ENCODE measurements at regions not wholly inside any gene's neighbourhood (a gene's known extent, or its start where the extent isn't known, plus 50 kb on each side); places are given as distances from the start of the nearest gene placed in this dataset.
"Not testable (repeated sequence)": the region's sequence is repeated elsewhere in the genome, so short reads cannot be mapped to it uniquely, and the experiment has no call there.

DNA sequence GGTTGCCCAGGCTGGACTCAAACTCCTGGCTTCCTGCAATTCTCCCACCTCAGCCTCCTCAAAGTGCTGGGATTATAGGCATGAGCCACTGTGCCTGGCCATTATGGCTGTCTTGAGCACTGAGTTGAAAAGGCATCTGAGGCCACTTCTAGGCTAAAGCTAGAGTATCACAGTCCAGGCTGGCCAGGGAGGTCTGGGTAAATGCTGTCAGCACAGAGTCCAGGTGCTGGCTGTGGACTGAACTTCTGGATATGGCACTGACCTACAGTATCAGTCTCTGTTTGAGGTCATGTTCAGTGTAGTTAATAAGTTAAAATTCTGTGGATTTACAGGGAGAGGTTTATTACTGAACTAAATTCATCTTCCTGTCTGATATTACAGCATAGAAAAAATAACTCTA, 222.5 kb upstream of the TOM1L1 start:
- Histone ChIP-seq H3K9me3 (no peaks in the 10 kb centered on the region), H3K4me1 (no peaks in the 10 kb centered on the region), H3K36me3 (no peaks in the 10 kb centered on the region), H3K4me3 (no peak overlapping the region), H3K27ac (no peak overlapping the region), H3K27me3 (no peaks in the 10 kb centered on the region)
- TF ChIP-seq POLR2A (IDR thresholded peaks at IDR 0.05) = no peak
- no peak for DNase-seq
- intact Hi-C loops (cut with DNase I) = no loop called here

DNA sequence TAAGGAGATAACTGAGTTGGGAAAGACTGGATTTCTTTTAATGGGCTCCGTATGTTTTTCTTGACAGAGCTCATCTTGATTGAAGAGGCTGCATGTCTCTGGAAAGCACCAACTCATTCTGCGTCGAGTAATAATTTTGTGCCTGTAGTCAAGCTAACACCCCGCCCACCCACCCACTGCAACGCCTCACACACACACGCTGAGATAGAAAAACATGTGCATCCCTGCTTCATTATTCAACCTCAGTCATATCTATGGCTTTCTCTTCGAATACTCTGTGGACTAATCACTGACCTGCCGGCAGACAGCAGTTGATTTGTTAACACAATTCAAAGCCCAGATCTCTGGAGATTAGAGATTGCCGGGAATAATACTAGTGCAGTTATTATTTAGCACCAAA, 220.2 kb upstream of the TOM1L1 start:
- H3K36me3 ChIP-seq = no peaks in the 10 kb centered on the region
- H3K27me3 ChIP-seq = no peaks in the 10 kb centered on the region
- TF ChIP-seq POLR2AphosphoS5 (IDR thresholded peaks at IDR 0.05) (no peak), EP300 (IDR thresholded peaks at IDR 0.05) (no peak), POLR2A (IDR thresholded peaks at IDR 0.05) (no peak)
- TF ChIP-seq, protein P1, sequence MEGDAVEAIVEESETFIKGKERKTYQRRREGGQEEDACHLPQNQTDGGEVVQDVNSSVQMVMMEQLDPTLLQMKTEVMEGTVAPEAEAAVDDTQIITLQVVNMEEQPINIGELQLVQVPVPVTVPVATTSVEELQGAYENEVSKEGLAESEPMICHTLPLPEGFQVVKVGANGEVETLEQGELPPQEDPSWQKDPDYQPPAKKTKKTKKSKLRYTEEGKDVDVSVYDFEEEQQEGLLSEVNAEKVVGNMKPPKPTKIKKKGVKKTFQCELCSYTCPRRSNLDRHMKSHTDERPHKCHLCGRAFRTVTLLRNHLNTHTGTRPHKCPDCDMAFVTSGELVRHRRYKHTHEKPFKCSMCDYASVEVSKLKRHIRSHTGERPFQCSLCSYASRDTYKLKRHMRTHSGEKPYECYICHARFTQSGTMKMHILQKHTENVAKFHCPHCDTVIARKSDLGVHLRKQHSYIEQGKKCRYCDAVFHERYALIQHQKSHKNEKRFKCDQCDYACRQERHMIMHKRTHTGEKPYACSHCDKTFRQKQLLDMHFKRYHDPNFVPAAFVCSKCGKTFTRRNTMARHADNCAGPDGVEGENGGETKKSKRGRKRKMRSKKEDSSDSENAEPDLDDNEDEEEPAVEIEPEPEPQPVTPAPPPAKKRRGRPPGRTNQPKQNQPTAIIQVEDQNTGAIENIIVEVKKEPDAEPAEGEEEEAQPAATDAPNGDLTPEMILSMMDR (IDR thresholded peaks at IDR 0.05) = no peak
- H3K4me3 ChIP-seq = no peak overlapping the region
- H3K4me1 ChIP-seq = no peaks in the 10 kb centered on the region
- 84 to 90% methylated on average over 9 of the region's 9 CpGs for WGBS, 2 donors
- intact Hi-C loops (cut with DNase I) = no loop called here
- DNase-seq = no peak
- no peaks in the 10 kb centered on the region for H3K9me3 ChIP-seq
- H3K27ac ChIP-seq = no peak overlapping the region

DNA sequence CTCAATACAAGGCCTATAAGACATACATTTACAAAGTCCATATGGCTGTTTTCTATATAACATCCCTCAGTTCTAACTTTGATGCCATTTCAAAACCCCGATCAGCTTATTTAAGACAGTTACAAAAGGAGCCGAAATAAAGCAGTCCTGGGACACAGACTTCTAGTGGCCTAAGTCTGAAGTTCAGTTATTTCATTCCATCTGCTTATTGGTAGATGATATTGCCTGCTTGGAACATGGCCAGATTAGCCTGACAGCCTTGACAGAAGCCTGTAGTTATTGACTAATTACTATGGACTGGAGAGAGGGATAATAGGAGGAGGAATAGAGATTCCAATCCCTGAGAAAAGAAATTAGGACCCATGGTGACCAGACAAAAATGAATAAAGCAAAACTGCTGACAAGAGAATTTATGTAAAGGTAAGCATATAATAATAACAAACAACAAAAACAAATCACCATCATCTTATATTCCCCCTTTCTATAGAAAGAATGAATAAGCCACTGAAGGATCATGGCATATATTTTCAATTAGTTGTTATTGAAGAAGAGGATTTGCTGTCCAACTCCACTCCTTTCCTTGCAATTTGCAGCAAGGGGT, 206.3 kb upstream of the TOM1L1 start:
- Histone ChIP-seq H3K4me1 (no peaks in the 10 kb centered on the region), H3K36me3 (no peaks in the 10 kb centered on the region), H3K27me3 (no peaks in the 10 kb centered on the region), H3K4me3 (no peak overlapping the region), H3K9me3 (no peaks in the 10 kb centered on the region), H3K27ac (no peak overlapping the region)
- TF ChIP-seq POLR2A (IDR thresholded peaks at IDR 0.05) (no peak), EP300 (IDR thresholded peaks at IDR 0.05) (no peak), POLR2AphosphoS5 (IDR thresholded peaks at IDR 0.05) (no peak)
- TF ChIP-seq, protein P1 (IDR thresholded peaks at IDR 0.05) = no peak
- 91 to 92% methylated on average over 2 of the region's 2 CpGs for WGBS, 2 donors
- intact Hi-C loops (cut with DNase I) = no loop called here
- DNase-seq = no peak

DNA sequence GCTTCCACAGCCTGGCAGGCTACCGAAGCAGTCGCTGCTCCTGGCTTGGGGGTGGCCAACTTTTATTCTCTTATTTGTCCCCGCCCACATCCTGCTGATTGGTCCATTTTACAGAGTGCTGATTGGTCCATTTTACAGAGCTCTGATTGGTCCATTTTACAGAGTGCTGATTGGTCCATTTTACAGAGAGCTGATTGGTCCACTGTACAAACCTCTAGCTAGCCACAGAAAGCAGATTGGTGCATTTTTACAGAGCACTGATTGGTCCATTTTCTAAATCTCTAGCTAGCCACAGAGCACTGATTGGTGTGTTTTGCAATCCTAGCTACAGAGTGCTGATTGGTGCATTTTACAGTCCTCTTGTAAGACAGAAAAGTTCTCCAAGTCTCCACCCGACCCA, 187.9 kb upstream of the TOM1L1 start:
- H3K27me3 ChIP-seq; H3K9me3 ChIP-seq; DNase-seq; intact Hi-C loops (cut with DNase I); H3K36me3 ChIP-seq; H3K27ac ChIP-seq; H3K4me3 ChIP-seq; H3K4me1 ChIP-seq: not testable (repeated sequence)
- 24 to 41% methylated on average over 4 of the region's 4 CpGs for WGBS, 2 donors

DNA sequence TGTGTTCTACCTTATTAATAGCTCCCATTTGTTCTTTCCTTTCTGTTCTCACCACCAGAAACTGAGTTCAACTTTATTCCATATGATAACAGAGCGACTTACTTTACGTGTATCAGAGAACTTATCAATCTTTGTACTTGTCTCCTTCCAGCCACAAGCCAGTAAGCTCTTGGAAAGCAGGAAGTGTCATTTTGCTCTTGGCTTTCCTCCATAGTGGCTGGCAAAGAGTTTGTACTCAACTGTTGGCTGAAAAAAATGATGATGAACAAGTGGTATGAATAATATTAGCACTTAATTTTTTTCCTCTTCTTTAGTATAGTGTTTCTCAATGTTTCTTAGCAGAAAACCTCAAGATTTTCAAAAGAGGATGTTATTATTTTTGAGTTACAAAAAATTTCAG, 182.4 kb upstream of the TOM1L1 start:
- intact Hi-C loops (cut with DNase I) = no loop called here
- WGBS, 2 donors = 82 to 91% methylated on average over 2 of the region's 2 CpGs

DNA sequence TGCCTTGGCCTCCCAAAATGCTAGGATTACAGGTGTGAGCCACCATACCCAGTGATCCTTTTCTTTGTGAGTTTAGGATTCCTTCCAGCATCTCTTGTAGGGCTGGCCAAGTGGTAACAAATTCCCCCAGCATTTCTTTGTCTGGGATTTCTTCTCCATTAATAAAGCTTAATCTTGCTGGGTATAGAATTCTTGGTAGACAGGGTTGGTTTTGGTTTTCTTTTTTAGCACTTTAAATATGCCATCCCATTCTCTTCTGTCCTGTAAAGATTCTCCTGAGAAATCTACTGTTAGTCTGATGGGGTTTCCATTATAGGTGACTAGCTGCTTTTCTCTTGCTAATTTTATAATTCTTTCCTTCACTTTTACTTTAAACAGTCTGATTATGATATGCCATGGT, 173.0 kb upstream of the TOM1L1 start:
- H3K36me3 ChIP-seq = no peaks in the 10 kb centered on the region
- H3K27ac ChIP-seq = no peak overlapping the region
- no peak overlapping the region for H3K4me3 ChIP-seq
- H3K9me3 ChIP-seq = peaks cover 4 to 8% (median 7%) of the 10 kb centered on the region in 4 donors
- intact Hi-C loops (cut with DNase I) = no loop called here
- DNase-seq = no peak
- H3K27me3 ChIP-seq = no peaks in the 10 kb centered on the region
- TF ChIP-seq EP300 (IDR thresholded peaks at IDR 0.05) (no peak), POLR2A (IDR thresholded peaks at IDR 0.05) (no peak), POLR2AphosphoS5 (IDR thresholded peaks at IDR 0.05) (no peak)
- TF ChIP-seq, protein P1 (IDR thresholded peaks at IDR 0.05) = no peak
- no peaks in the 10 kb centered on the region for H3K4me1 ChIP-seq

More for the DNA sequence above, 182.4 kb upstream of the TOM1L1 start:
- no peaks in the 10 kb centered on the region for H3K36me3 ChIP-seq
- DNase-seq = no peak
- no peak overlapping the region for H3K27ac ChIP-seq
- no peaks in the 10 kb centered on the region for H3K4me1 ChIP-seq
- H3K27me3 ChIP-seq = no peaks in the 10 kb centered on the region
- H3K4me3 ChIP-seq = no peak overlapping the region
- TF ChIP-seq POLR2A (IDR thresholded peaks at IDR 0.05) (no peak), EP300 (IDR thresholded peaks at IDR 0.05) (no peak), POLR2AphosphoS5 (IDR thresholded peaks at IDR 0.05) (no peak)
- TF ChIP-seq, protein P1 (IDR thresholded peaks at IDR 0.05) = no peak
- H3K9me3 ChIP-seq = no peaks in the 10 kb centered on the region
